PC-9 (cell line): ENCODE measurements at regions not wholly inside any gene's neighbourhood (a gene's known extent, or its start where the extent isn't known, plus 50 kb on each side); places are given as distances from the start of the nearest gene placed in this dataset.

Experiments
- EZH2 ChIP-seq: fragments of 200-600 bp; sonication (generic); IDR thresholded peaks from 2 replicates; pipeline ENCODE4 v1.8.0; 2017; ENCODE audit warnings: antibody characterized with exemption, low read depth
- TF ChIP-seq, protein P1 (sequence below): fragments of 200-600 bp; sonication (generic); conservative IDR thresholded peaks from 2 replicates; pipeline ENCODE4 v1.6.1; 2017; ENCODE audit warnings: mixed run types, antibody characterized with exemption, mild to moderate bottlenecking, moderate library complexity

DNA sequence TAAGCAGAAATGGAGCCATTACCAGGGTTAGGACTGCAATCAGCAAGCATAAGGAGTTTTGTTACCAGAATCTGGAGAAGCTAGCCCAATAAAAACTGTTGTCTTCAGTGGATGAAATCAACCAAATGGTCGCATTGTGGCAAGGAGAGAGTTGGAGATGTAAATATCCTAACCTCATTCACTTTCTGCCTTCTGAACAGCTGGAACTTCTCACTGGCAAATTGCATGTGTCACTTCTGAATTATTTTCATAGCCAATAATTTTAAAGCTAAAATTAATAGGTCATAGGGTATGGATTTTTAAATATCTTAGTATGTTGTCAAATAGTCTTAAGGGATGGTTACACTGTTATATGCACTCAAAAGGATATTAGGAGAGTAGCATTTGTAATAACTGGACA, 121.6 kb downstream of the SUCNR1 start:
- TF ChIP-seq, protein P1, sequence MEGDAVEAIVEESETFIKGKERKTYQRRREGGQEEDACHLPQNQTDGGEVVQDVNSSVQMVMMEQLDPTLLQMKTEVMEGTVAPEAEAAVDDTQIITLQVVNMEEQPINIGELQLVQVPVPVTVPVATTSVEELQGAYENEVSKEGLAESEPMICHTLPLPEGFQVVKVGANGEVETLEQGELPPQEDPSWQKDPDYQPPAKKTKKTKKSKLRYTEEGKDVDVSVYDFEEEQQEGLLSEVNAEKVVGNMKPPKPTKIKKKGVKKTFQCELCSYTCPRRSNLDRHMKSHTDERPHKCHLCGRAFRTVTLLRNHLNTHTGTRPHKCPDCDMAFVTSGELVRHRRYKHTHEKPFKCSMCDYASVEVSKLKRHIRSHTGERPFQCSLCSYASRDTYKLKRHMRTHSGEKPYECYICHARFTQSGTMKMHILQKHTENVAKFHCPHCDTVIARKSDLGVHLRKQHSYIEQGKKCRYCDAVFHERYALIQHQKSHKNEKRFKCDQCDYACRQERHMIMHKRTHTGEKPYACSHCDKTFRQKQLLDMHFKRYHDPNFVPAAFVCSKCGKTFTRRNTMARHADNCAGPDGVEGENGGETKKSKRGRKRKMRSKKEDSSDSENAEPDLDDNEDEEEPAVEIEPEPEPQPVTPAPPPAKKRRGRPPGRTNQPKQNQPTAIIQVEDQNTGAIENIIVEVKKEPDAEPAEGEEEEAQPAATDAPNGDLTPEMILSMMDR = no peak
- TF ChIP-seq EZH2 = no peak
